GM12878 (cell line): ENCODE measurements at regions not wholly inside any gene's neighbourhood (a gene's known extent, or its start where the extent isn't known, plus 50 kb on each side); places are given as distances from the start of the nearest gene placed in this dataset.
A peak's percentile ranks its signal among the peaks of the same experiment; 100 is the strongest.

ENCODE experiments used
- ATAC-seq: fragments of 200-7000 bp; cut with Tn5 transposase; 3 replicates; pipeline ENCODE4 v1.9.1; 2020; ENCODE audit warnings: mild to moderate bottlenecking, moderate library complexity
- BruUV-seq: library from RNA; stranded (reverse); fragments of 400-500 nt; replicated peaks from 2 replicates; lab custom pipeline; 2021; lab: Mats Ljungman, UMichigan
- CTCF ChIA-PET: fragments of 300-600 bp; sonication (Branson Sonifier 250); formaldehyde crosslinking; extraction: SDS; loops from one replicate; lab custom pipeline; 2021; ENCODE audit warnings: inconsistent platforms; lab: Yijun Ruan, JAX
- POLR2A ChIA-PET: fragments of 350-600 bp; formaldehyde crosslinking; extraction: SDS; loops from one replicate; lab custom pipeline; 2021; ENCODE audit warnings: inconsistent platforms; lab: Charles Lee
- RAD21 ChIA-PET: fragments of 300-600 bp; sonication (Branson Sonifier 250); formaldehyde crosslinking; loops from one replicate; lab custom pipeline; 2023; ENCODE audit warnings: antibody characterized with exemption; ENCODE audit not compliant: unreplicated experiment; lab: Charles Lee
- SMC1A ChIA-PET: fragments of 300-600 bp; sonication (Branson Sonifier 250); formaldehyde crosslinking; loops from one replicate; lab custom pipeline; 2023; ENCODE audit not compliant: unreplicated experiment, uncharacterized antibody; lab: Charles Lee
- DNase-seq: peaks from one replicate; pipeline ENCODE4 v3.0.0-alpha.2; 2011; ENCODE audit warnings: low read depth, low spot score
- FAIRE-seq: peaks from 3 replicates; lab custom pipeline; 2011; peaks lifted over from hg19 to GRCh38; lab: Jason Lieb, UNC
- H2AFZ ChIP-seq: 2 replicates; pipeline ENCODE4 v1.6.0; 2011; ENCODE audit warnings: low read depth, low read length, control low read depth; ENCODE audit not compliant: control insufficient read depth
- H3K27ac ChIP-seq: 2 replicates; pipeline ENCODE4 v1.5.1; 2011; ENCODE audit warnings: control low read depth; ENCODE audit not compliant: control insufficient read depth, insufficient read depth
- H3K27me3 ChIP-seq, 2 experiments: replicated peaks in 1 of 2; 2 replicates each; pipeline versions ENCODE4 v1.6.0 to v1.6.1; 2011; ENCODE audit warnings: low read length in 1 of 2; ENCODE audit not compliant: control insufficient read depth in 2 of 2, insufficient read depth in 2 of 2
- H3K36me3 ChIP-seq, 2 experiments: 2 replicates each; pipeline ENCODE4 v1.5.1; 2011; ENCODE audit warnings: low read length in 1 of 2; ENCODE audit not compliant: control insufficient read depth in 2 of 2, insufficient read depth in 2 of 2
- H3K4me1 ChIP-seq: 2 replicates; pipeline ENCODE4 v1.6.1; 2011; ENCODE audit warnings: mild to moderate bottlenecking, low read length, moderate library complexity, mixed read lengths; ENCODE audit not compliant: control insufficient read depth, insufficient read depth
- H3K4me2 ChIP-seq: 2 replicates; pipeline ENCODE4 v1.6.0; 2011; ENCODE audit warnings: control low read depth; ENCODE audit not compliant: control insufficient read depth, insufficient read depth
- H3K4me3 ChIP-seq: fragments of 200-600 bp; sonication (generic); 2 replicates; pipeline ENCODE4 v1.5.1; 2016
- H3K79me2 ChIP-seq: 2 replicates; pipeline ENCODE4 v1.6.0; 2011; ENCODE audit warnings: low read length; ENCODE audit not compliant: control insufficient read depth, insufficient read depth
- H3K9ac ChIP-seq: 2 replicates; pipeline ENCODE4 v1.8.0; 2011; ENCODE audit warnings: low read length, control low read depth, mixed read lengths; ENCODE audit not compliant: control insufficient read depth, insufficient read depth
- H3K9me3 ChIP-seq: replicated peaks from 3 replicates; pipeline ENCODE4 v1.5.1; 2011; ENCODE audit warnings: mild to moderate bottlenecking, low read length; ENCODE audit not compliant: control insufficient read depth, insufficient read depth
- H4K20me1 ChIP-seq: 2 replicates; pipeline ENCODE4 v1.6.0; 2011; ENCODE audit not compliant: control insufficient read depth, insufficient read depth
- CREB1 ChIP-seq: IDR thresholded peaks from 2 replicates; pipeline ENCODE4 v1.6.1; 2012; ENCODE audit warnings: low read depth, mild to moderate bottlenecking, inconsistent platforms
- CREM ChIP-seq: IDR thresholded peaks from 2 replicates; pipeline ENCODE4 v1.6.1; 2014; ENCODE audit warnings: antibody characterized with exemption, low read depth
- FOXK2 ChIP-seq: fragments of 450-650 bp; IDR thresholded peaks from 2 replicates; pipeline ENCODE4 v1.6.1; 2017; ENCODE audit warnings: mild to moderate bottlenecking, moderate library complexity
- GABPA ChIP-seq: IDR thresholded peaks from 2 replicates; pipeline ENCODE4 v1.6.1; 2014; ENCODE audit warnings: antibody characterized with exemption, low read depth, mild to moderate bottlenecking, inconsistent platforms
- SRF ChIP-seq, 2 experiments: IDR thresholded peaks; 2 replicates each; pipeline ENCODE4 v1.6.1; 2011; ENCODE audit warnings: low read depth in 2 of 2, low read length in 2 of 2, mild to moderate bottlenecking in 1 of 2, moderate library complexity in 1 of 2
- ZZZ3 ChIP-seq: IDR thresholded peaks from 2 replicates; pipeline ENCODE4 v1.6.1; 2011; ENCODE audit warnings: low read depth; ENCODE audit not compliant: control insufficient read depth, insufficient read length
- WGBS: methylation state at CpG from one replicate; pipeline ENCODE4 v1.1.6; 2016; ENCODE audit warnings: low lambda C conversion rate; ENCODE audit not compliant: insufficient replicate concordance, insufficient coverage; ENCODE audit errors: missing lambda C conversion rate; 5-methylcytosine and 5-hydroxymethylcytosine counted together
- in situ Hi-C: fragments of 300-500 bp; cut with MboI; formaldehyde crosslinking; loops from 9 replicates; pipeline ENCODE4 v1.14.3; 2018; ENCODE audit warnings: mixed read lengths
- intact Hi-C: fragments of 100-400 bp; cut with micrococcal nuclease; formaldehyde crosslinking; loops from one replicate; pipeline ENCODE4 v1.14.2; 2022; ENCODE audit not compliant: unreplicated experiment
- TF ChIP-seq, protein P1 (sequence below): fragments of 450-650 bp; IDR thresholded peaks from 2 replicates; pipeline ENCODE4 v1.6.1; 2017; ENCODE audit warnings: mild to moderate bottlenecking
- TF ChIP-seq, protein P2 (sequence below): IDR thresholded peaks from 2 replicates; pipeline ENCODE4 v1.6.1; 2012; ENCODE audit warnings: low read depth, low read length, improper control_type of control experiment

DNA sequence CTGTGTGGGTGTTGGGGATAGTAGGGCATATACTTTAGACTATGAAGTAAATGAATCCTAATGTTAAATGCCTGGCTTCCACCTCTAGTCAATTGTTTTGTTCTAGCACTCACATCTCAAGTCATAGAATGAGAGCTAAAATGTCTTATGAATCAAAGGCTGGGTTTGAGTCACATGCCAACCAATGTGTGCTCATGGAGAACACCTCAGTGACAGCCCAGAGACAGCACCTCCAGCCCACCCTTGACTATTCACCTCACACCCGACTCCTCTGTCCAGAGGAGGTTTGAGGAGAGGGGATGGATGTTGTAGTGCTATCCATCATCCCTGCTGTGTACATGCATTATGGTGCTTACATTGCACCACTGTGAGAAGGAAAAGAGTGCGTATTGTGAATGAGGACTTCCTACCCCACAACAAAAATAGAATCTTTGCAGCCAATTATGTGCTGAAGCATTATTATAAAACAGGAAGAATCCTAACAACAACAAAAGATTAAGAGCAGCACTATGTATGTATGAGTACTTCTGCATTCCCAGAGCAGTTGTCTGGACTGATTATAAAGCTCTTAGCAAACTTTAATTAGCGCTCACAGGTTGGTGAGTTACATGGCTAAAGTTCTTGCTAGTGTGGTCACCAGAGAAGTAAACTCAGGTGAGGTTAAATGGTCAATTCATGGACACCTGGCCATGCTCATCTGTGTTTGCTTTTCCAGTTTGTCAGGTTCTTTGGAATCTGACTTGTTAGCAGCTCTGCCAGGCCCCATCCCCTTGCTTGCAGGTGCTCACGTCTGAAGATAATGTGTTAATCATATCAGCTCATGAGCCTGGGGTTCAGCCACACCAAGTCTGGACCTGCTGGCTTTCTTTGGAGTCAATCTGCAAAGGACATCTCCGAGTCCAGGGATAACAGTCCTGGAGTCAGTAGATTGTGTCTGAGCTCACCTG, 55.3 kb upstream of the NABP1 start (continued):
- no peak for TF ChIP-seq GABPA

DNA sequence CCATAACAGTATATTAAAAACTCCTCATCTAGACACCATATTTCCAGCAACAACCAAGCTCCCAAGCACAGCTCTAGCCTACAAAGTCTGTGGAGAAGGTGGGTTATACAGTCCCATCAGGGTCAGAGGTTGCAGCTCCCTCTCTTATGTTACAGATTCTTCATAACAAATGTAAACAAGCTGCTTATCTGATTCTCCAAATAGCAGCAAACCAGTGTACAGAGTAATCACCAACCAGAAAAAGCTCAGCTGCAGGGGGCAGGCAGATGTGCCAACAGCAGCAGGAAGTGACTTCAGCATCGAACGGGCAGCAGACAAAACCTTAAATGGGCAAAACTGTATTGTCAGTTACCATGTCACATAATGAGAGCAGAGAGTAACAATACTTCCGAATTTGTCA, 52.9 kb upstream of the NABP1 start:
- no peak overlapping the region for H3K9ac ChIP-seq
- 0 out of 2 replicates have a peak, but pooled peaks have one; percentile 33 for TF ChIP-seq FOXK2
- TF ChIP-seq, protein P1, sequence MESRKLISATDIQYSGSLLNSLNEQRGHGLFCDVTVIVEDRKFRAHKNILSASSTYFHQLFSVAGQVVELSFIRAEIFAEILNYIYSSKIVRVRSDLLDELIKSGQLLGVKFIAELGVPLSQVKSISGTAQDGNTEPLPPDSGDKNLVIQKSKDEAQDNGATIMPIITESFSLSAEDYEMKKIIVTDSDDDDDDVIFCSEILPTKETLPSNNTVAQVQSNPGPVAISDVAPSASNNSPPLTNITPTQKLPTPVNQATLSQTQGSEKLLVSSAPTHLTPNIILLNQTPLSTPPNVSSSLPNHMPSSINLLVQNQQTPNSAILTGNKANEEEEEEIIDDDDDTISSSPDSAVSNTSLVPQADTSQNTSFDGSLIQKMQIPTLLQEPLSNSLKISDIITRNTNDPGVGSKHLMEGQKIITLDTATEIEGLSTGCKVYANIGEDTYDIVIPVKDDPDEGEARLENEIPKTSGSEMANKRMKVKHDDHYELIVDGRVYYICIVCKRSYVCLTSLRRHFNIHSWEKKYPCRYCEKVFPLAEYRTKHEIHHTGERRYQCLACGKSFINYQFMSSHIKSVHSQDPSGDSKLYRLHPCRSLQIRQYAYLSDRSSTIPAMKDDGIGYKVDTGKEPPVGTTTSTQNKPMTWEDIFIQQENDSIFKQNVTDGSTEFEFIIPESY: no peak
- TF ChIP-seq, protein P2, sequence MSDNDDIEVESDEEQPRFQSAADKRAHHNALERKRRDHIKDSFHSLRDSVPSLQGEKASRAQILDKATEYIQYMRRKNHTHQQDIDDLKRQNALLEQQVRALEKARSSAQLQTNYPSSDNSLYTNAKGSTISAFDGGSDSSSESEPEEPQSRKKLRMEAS: no peak
- peak; percentile 49; the same call in 1 of the 2 replicates for TF ChIP-seq CREB1
- peak; percentile 30 to 85; a peak in 2 of 4 replicates for TF ChIP-seq SRF (IDR thresholded peaks at IDR 0.05; ENCODE audit: low read depth in 2 of 2, low read length in 2 of 2)
- TF ChIP-seq ZZZ3: no peak
- TF ChIP-seq CREM: peak; percentile 51; the same call in 1 of the 2 replicates
- TF ChIP-seq, all 136 proteins: peak for 4
- no peak overlapping the region for H3K4me2 ChIP-seq
- intact Hi-C loops (no loop called here), in situ Hi-C loops (no loop called here)
- WGBS: 6% methylated on average over 3 of the region's 3 CpGs
- H3K79me2 ChIP-seq: no peaks in the 10 kb centered on the region
- ChIA-PET CTCF (interaction anchor here (0.7 to 1.2 kb wide), 2 partner anchors 52 to 58 kb away, joined by 3 to 5 read pairs; no protein-coding TSS in a partner anchor), RAD21 (interaction anchor here (1.1 kb wide), 1 partner anchor 55 kb away, joined by 4 read pairs; no protein-coding TSS in a partner anchor), POLR2A (interaction anchor here (0.7 to 10.3 kb wide), 2 partner anchors 13 to 52 kb away, joined by 4 to 102 read pairs; partner anchors contain the start of gene NABP1), SMC1A (interaction anchor here (1.9 to 15.3 kb wide), 4 partner anchors 7 to 51 kb away, joined by 10 to 136 read pairs (median 16); no protein-coding TSS in a partner anchor)
- no peak for FAIRE-seq
- no peak overlapping the region for H3K4me3 ChIP-seq
- no peaks in the 10 kb centered on the region for H3K9me3 ChIP-seq
- no TSS peak for BruUV-seq
- H3K4me1 ChIP-seq: no peaks in the 10 kb centered on the region
- DNase-seq: no peak
- H3K36me3 ChIP-seq: no peaks in the 10 kb centered on the region
- no peak overlapping the region for H3K27ac ChIP-seq
- H2AFZ ChIP-seq: peak overlapping the region; percentile 27
- ATAC-seq: peak; percentile 69
- H4K20me1 ChIP-seq: no peaks in the 10 kb centered on the region
- no peaks in the 10 kb centered on the region for H3K27me3 ChIP-seq
